ENCODE measurements at regions not wholly inside any gene's neighbourhood (a gene's known extent, or its start where the extent isn't known, plus 50 kb on each side); places are given as distances from the start of the nearest gene placed in this dataset.

DNA sequence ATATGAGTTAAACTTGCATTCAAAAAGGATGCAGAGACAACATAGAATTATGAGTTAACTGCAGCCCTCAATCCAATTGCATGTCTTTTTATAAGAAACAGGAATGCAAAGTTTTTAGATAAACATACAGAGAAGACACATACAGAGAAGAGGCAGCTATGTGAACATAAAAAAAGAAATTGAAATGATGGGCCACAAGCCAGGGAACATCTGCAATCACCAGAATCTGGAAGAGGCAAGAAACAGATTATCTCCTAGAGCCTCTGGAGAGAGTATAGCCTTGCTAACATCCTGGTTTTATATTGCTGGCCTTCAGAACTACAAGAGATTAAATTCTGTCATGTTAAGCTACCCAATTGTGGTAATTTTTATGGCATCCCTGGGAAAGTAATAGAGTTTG, 257.2 kb upstream of the EYS start:
- H3K4me3 Mint-ChIP-seq: no peak overlapping the region

GRCh38 chr6:65955034-65955433, 248.0 kb upstream of the EYS start:
- no peaks in the 10 kb centered on the region for H3K4me1 Mint-ChIP-seq
- H3K9me3 Mint-ChIP-seq: peaks cover 0 to 5% (median 2%) of the 10 kb centered on the region in 3 donors
- H3K27ac Mint-ChIP-seq: no peak overlapping the region
- no peaks in the 10 kb centered on the region for H3K36me3 Mint-ChIP-seq
- H3K27me3 Mint-ChIP-seq: no peaks in the 10 kb centered on the region
- H3K4me3 Mint-ChIP-seq: no peak overlapping the region

More for the DNA sequence above, 257.2 kb upstream of the EYS start:
- peak overlapping the region in 1 of 3 donors; percentile 50 for H3K27ac Mint-ChIP-seq
- H3K4me1 Mint-ChIP-seq: no peaks in the 10 kb centered on the region
- no peaks in the 10 kb centered on the region for H3K27me3 Mint-ChIP-seq
- no peaks in the 10 kb centered on the region for H3K36me3 Mint-ChIP-seq
- H3K9me3 Mint-ChIP-seq: peaks cover 3 to 11% (median 7%) of the 10 kb centered on the region in 3 donors

- Mint-ChIP-seq H3K4me1 (no peaks in the 10 kb centered on the region), H3K9me3 (peaks cover 2 to 11% (median 5%) of the 10 kb centered on the region in 3 donors), H3K27me3 (no peaks in the 10 kb centered on the region), H3K4me3 (no peak overlapping the region), H3K27ac (no peak overlapping the region), H3K36me3 (no peaks in the 10 kb centered on the region)
Measured at GRCh38 chr6:65948062-65948461, 241.0 kb upstream of the EYS start.

DNA sequence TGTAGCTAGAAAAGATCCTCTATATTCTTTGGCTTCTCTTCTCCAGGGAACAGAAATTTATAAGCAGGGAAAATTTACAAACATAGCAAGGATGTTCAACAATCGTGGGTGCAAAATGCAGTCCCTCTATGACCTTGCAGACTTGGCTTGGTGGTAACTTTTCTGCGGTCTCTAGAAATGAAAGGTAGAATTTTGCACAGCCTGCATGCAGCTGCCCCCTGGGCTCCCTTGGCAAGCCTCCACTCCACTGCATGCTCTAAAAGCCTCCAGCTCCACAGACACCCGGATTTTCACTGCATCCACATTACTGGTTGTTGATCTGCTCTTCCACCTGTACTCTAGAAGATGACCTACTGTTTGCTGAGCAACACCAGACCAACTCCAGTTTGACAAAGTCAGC, 236.5 kb upstream of the EYS start:
- peak overlapping the region in 1 of 3 donors; percentile 27 for H3K27ac Mint-ChIP-seq
- H3K9me3 Mint-ChIP-seq: peaks cover 0 to 11% (median 5%) of the 10 kb centered on the region in 3 donors
- H3K27me3 Mint-ChIP-seq: no peaks in the 10 kb centered on the region
- H3K36me3 Mint-ChIP-seq: no peaks in the 10 kb centered on the region
- no peaks in the 10 kb centered on the region for H3K4me1 Mint-ChIP-seq
- H3K4me3 Mint-ChIP-seq: no peak overlapping the region

DNA sequence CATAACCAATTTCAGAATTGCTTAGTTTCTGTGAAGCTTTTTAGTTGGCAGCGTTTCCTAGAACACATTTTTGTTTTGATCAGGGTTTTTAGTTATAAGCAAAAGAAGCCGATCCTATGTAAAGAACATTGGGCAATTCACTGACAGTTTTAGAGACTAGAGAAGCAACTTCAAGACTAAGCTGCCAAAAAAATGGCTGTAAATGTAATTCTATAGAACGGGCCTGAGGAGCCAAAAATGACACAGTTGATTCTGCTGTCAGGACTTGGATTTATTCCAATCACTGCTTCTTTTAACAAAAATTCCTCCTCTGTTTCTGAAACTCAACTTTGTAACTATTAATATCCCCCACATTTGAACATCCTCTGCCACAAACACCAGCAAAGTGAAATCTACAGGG, 236.0 kb upstream of the EYS start:
- no peaks in the 10 kb centered on the region for H3K4me1 Mint-ChIP-seq
- H3K36me3 Mint-ChIP-seq: no peaks in the 10 kb centered on the region
- H3K4me3 Mint-ChIP-seq: no peak overlapping the region
- peak overlapping the region in 1 of 3 donors; percentile 27 for H3K27ac Mint-ChIP-seq
- H3K27me3 Mint-ChIP-seq: no peaks in the 10 kb centered on the region
- H3K9me3 Mint-ChIP-seq: peaks cover 0 to 11% (median 5%) of the 10 kb centered on the region in 3 donors

DNA sequence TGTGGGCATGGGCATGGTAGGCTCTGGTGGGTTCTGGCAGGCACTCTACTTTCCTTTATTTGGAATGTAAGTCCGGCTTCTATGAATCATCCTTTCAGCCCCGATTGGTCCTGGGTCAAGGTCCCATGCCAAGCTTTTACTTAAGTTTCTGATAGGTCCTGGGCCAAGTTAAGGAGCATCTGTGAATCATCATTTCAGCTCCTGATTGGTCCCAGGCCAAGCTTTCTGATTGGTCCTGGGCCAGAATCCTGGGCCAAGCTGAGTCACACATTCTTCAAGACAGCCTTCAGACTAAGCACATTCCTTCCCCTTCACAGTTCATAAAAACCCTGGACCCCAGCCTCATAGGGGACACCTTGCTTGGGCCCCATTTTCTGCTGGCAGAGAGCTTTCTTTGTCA, 231.0 kb upstream of the EYS start:
- Mint-ChIP-seq H3K27me3 (no peaks in the 10 kb centered on the region), H3K4me1 (no peaks in the 10 kb centered on the region), H3K36me3 (no peaks in the 10 kb centered on the region), H3K27ac (no peak overlapping the region), H3K9me3 (peaks cover 2 to 15% (median 3%) of the 10 kb centered on the region in 3 donors), H3K4me3 (no peak overlapping the region)

DNA sequence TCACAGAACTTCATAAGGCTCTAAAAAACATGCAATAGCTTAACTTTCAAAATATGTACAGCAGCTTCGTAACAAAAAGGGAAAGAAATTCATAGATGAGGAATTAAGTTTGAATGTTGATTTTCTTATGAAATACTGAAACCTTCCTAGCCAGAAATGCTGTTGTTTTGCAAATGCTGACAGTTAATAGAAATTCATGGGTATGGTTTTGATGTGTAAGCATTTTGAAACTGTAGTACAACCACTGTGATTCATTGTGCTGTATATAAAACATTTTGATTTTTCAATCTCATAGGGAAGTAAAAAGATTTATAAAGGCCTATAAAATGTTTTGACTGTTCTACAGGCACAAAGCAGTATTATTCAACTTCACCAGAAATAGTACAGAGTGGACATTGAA, 228.4 kb upstream of the EYS start:
- no peak overlapping the region for H3K27ac Mint-ChIP-seq
- no peaks in the 10 kb centered on the region for H3K36me3 Mint-ChIP-seq
- H3K4me3 Mint-ChIP-seq: no peak overlapping the region
- H3K9me3 Mint-ChIP-seq: peaks cover 2 to 15% (median 3%) of the 10 kb centered on the region in 3 donors
- H3K27me3 Mint-ChIP-seq: no peaks in the 10 kb centered on the region
- H3K4me1 Mint-ChIP-seq: no peaks in the 10 kb centered on the region

GRCh38 chr6:65933390-65933789, 226.4 kb upstream of the EYS start:
- no peak overlapping the region for H3K27ac Mint-ChIP-seq
- no peaks in the 10 kb centered on the region for H3K4me1 Mint-ChIP-seq
- no peaks in the 10 kb centered on the region for H3K36me3 Mint-ChIP-seq
- peaks cover 2 to 15% (median 3%) of the 10 kb centered on the region in 3 donors for H3K9me3 Mint-ChIP-seq
- no peak overlapping the region for H3K4me3 Mint-ChIP-seq
- H3K27me3 Mint-ChIP-seq: no peaks in the 10 kb centered on the region

- Mint-ChIP-seq H3K4me3 (no peak overlapping the region), H3K27me3 (no peaks in the 10 kb centered on the region), H3K4me1 (no peaks in the 10 kb centered on the region), H3K27ac (no peak overlapping the region), H3K9me3 (peaks cover 0 to 4% (median 3%) of the 10 kb centered on the region in 3 donors), H3K36me3 (no peaks in the 10 kb centered on the region)
Measured at GRCh38 chr6:65927141-65927540, 220.1 kb upstream of the EYS start.

- Mint-ChIP-seq H3K27me3 (no peaks in the 10 kb centered on the region), H3K9me3 (peaks cover 3 to 6% (median 6%) of the 10 kb centered on the region in 3 donors), H3K4me1 (no peaks in the 10 kb centered on the region), H3K27ac (no peak overlapping the region), H3K36me3 (no peaks in the 10 kb centered on the region), H3K4me3 (no peak overlapping the region)
Measured at GRCh38 chr6:65924411-65924810, 217.4 kb upstream of the EYS start.

DNA sequence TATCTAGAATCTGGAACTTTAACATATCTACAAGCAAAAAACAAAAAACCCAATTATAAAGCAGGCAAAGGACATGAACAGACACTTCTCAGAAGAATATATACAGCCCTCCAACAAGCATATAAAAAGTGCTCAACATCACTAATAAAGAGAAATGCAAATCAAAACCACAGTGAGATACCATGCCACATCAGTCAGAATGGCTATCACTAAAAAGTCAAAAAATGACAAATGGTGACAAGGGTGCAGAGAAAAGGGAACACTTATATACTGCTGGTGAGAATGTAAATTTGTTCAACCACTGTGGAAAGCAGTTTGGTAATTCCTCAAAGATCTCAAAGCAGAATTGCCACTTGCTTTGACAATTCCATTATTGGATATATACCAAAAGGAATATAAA, 215.0 kb upstream of the EYS start:
- no peaks in the 10 kb centered on the region for H3K4me1 Mint-ChIP-seq
- no peak overlapping the region for H3K4me3 Mint-ChIP-seq
- no peaks in the 10 kb centered on the region for H3K27me3 Mint-ChIP-seq
- peaks cover 0 to 6% (median 5%) of the 10 kb centered on the region in 3 donors for H3K9me3 Mint-ChIP-seq
- no peaks in the 10 kb centered on the region for H3K36me3 Mint-ChIP-seq
- no peak overlapping the region for H3K27ac Mint-ChIP-seq

DNA sequence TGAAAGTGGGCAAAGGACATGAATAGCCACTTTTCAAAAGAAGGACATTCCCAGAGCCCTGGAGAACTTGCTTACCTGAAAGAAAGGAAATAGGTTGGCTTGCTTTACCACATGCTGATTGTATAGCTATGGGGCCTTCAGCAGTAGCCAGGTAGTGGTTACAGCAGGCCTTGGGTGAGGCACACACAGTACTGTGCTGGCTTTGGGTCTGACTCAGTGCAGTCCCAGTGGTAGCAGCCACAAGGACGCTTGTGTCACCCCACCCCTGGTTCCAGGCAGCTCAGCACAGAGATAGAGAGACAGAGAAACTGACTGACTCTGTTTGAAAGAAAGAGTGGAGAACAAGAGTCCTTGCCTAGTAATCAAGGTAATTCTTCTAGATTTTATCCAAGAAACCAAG, 201.0 kb upstream of the EYS start:
- Mint-ChIP-seq H3K27ac (no peak overlapping the region), H3K9me3 (peaks cover 3 to 15% (median 9%) of the 10 kb centered on the region in 3 donors), H3K4me1 (no peaks in the 10 kb centered on the region), H3K4me3 (no peak overlapping the region), H3K27me3 (no peaks in the 10 kb centered on the region), H3K36me3 (no peaks in the 10 kb centered on the region)

GRCh38 chr6:65903992-65904391, 197.0 kb upstream of the EYS start:
- Mint-ChIP-seq H3K36me3 (no peaks in the 10 kb centered on the region), H3K9me3 (peaks cover 3 to 11% (median 9%) of the 10 kb centered on the region in 3 donors), H3K27me3 (no peaks in the 10 kb centered on the region), H3K4me1 (peaks cover 0 to 2% (median 0%) of the 10 kb centered on the region in 3 donors), H3K4me3 (no peak overlapping the region), H3K27ac (no peak overlapping the region)

- Mint-ChIP-seq H3K36me3 (no peaks in the 10 kb centered on the region), H3K27me3 (no peaks in the 10 kb centered on the region), H3K9me3 (peaks cover 0 to 13% (median 11%) of the 10 kb centered on the region in 3 donors), H3K4me1 (peaks cover 0 to 2% (median 0%) of the 10 kb centered on the region in 3 donors), H3K4me3 (no peak overlapping the region), H3K27ac (no peak overlapping the region)
Measured at GRCh38 chr6:65900928-65901327, 193.9 kb upstream of the EYS start.

DNA sequence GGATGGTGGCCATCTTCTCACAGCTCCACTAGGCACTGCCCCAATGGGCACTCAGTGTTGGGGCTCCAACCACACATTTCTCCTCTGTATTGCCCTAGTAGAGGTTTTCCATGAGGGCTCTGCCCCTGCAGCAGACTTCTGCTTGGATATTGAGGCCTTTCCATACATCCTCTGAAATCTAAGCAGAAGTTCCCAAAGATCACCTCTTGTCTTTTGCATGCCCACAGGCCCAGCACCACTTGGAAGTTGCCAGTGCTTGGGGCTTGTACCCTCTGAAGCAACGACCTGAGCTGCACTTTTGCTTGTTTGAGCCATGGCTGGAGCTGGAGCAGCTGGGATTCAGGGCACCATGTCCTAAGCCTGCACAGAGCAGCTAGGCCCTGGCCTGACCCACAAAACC, 189.1 kb upstream of the EYS start:
- Mint-ChIP-seq H3K27ac (no peak overlapping the region), H3K27me3 (no peaks in the 10 kb centered on the region), H3K36me3 (no peaks in the 10 kb centered on the region), H3K9me3 (peaks cover 0 to 16% (median 4%) of the 10 kb centered on the region in 3 donors), H3K4me3 (no peak overlapping the region), H3K4me1 (peaks cover 0 to 2% (median 0%) of the 10 kb centered on the region in 3 donors)

DNA sequence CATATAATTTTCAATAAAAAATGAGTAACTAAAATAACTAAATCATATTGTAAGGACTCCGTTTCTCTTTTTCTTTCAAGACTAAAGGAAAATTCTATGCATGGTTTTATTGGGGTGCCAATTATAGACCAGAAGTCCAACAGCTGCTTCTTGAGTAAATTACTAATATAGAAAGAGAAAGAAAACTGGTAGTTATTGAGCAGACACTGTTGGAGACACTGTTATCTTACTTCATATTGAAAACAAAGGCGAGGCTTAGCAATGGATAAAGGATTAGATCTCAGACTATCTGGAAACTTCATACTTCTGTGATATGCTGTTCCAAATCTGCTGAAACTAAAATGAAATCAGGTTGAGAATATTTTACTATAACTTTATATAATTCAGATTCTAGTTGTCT, 169.6 kb upstream of the EYS start:
- Mint-ChIP-seq H3K9me3 (peaks cover 1 to 8% (median 2%) of the 10 kb centered on the region in 3 donors), H3K4me3 (no peak overlapping the region), H3K4me1 (no peaks in the 10 kb centered on the region), H3K27ac (no peak overlapping the region), H3K36me3 (no peaks in the 10 kb centered on the region), H3K27me3 (no peaks in the 10 kb centered on the region)
